Activated T-helper 17 cell treated with anti-CD3 and anti-CD28 coated beads, Interleukin-2, amount 50 U/mL, for 72 hours (primary cell): ENCODE measurements at regions not wholly inside any gene's neighbourhood (a gene's known extent, or its start where the extent isn't known, plus 50 kb on each side); places are given as distances from the start of the nearest gene placed in this dataset.

ENCODE experiments used
- ATAC-seq: fragments of 150-1000 bp; cut with Tn5 transposase; replicated peaks from 2 replicates; pipeline ENCODE4 v1.10.0; 2021; ENCODE audit warnings: mild to moderate bottlenecking, moderate library complexity
- H3K27ac Mint-ChIP-seq: one replicate; pipeline ENCODE4 v1.8.0; 2022; ENCODE audit warnings: mixed read lengths
- H3K27me3 Mint-ChIP-seq: one replicate; pipeline ENCODE4 v1.8.0; 2022; ENCODE audit warnings: mixed read lengths
- H3K36me3 Mint-ChIP-seq: one replicate; pipeline ENCODE4 v1.8.0; 2022; ENCODE audit warnings: low read depth, mild to moderate bottlenecking, mixed read lengths
- H3K4me1 Mint-ChIP-seq: one replicate; pipeline ENCODE4 v1.8.0; 2022; ENCODE audit warnings: mixed read lengths
- H3K4me3 Mint-ChIP-seq: one replicate; pipeline ENCODE4 v1.8.0; 2022; ENCODE audit warnings: mild to moderate bottlenecking, mixed read lengths
- H3K9me3 Mint-ChIP-seq: one replicate; pipeline ENCODE4 v1.8.0; 2022; ENCODE audit warnings: mixed read lengths

GRCh38 chr21:34022627-34023335 is 50.6 kb upstream of the MRPS6 start:
- Mint-ChIP-seq H3K9me3 (peaks cover 3% of the 10 kb centered on the region), H3K4me1 (peaks cover 5% of the 10 kb centered on the region), H3K36me3 (no peaks in the 10 kb centered on the region), H3K27ac (no peak overlapping the region), H3K27me3 (no peaks in the 10 kb centered on the region), H3K4me3 (no peak overlapping the region)
- ATAC-seq, result peak; percentile 92

GRCh38 chr21:34021726-34022125 is 51.7 kb upstream of the MRPS6 start:
- Mint-ChIP-seq H3K27me3 (no peaks in the 10 kb centered on the region), H3K27ac (no peak overlapping the region), H3K4me1 (peaks cover 9% of the 10 kb centered on the region), H3K4me3 (no peak overlapping the region), H3K9me3 (peaks cover 3% of the 10 kb centered on the region), H3K36me3 (no peaks in the 10 kb centered on the region)
- no peak for ATAC-seq

GRCh38 chr21:34020983-34021553 is 52.3 kb upstream of the MRPS6 start:
- H3K4me1 Mint-ChIP-seq, result peaks cover 9% of the 10 kb centered on the region
- ATAC-seq, result no peak
- H3K9me3 Mint-ChIP-seq, result peaks cover 3% of the 10 kb centered on the region
- no peak overlapping the region for H3K27ac Mint-ChIP-seq
- H3K4me3 Mint-ChIP-seq, result no peak overlapping the region
- no peaks in the 10 kb centered on the region for H3K27me3 Mint-ChIP-seq
- H3K36me3 Mint-ChIP-seq, result no peaks in the 10 kb centered on the region

GRCh38 chr21:34020005-34020847 is 53.2 kb upstream of the MRPS6 start:
- Mint-ChIP-seq H3K36me3 (no peaks in the 10 kb centered on the region), H3K9me3 (peaks cover 3% of the 10 kb centered on the region), H3K4me3 (no peak overlapping the region)

GRCh38 chr21:34019402-34019801 is 54.0 kb upstream of the MRPS6 start:
- Mint-ChIP-seq H3K4me1 (peaks cover 9% of the 10 kb centered on the region), H3K36me3 (no peaks in the 10 kb centered on the region), H3K9me3 (peaks cover 9% of the 10 kb centered on the region), H3K27ac (no peak overlapping the region), H3K4me3 (no peak overlapping the region), H3K27me3 (no peaks in the 10 kb centered on the region)
- ATAC-seq, result no peak

More at GRCh38 chr21:34020005-34020847, 53.2 kb upstream of the MRPS6 start:
- peaks cover 9% of the 10 kb centered on the region for H3K4me1 Mint-ChIP-seq
- ATAC-seq, result no peak
- no peak overlapping the region for H3K27ac Mint-ChIP-seq
- no peaks in the 10 kb centered on the region for H3K27me3 Mint-ChIP-seq

GRCh38 chr21:34018910-34019309 is 54.5 kb upstream of the MRPS6 start:
- no peak overlapping the region for H3K4me3 Mint-ChIP-seq
- peaks cover 9% of the 10 kb centered on the region for H3K9me3 Mint-ChIP-seq
- no peak overlapping the region for H3K27ac Mint-ChIP-seq
- no peaks in the 10 kb centered on the region for H3K36me3 Mint-ChIP-seq
- H3K27me3 Mint-ChIP-seq, result no peaks in the 10 kb centered on the region
- peaks cover 9% of the 10 kb centered on the region for H3K4me1 Mint-ChIP-seq
- ATAC-seq, result no peak

- Mint-ChIP-seq H3K27ac (no peak overlapping the region), H3K36me3 (no peaks in the 10 kb centered on the region)
- no peak for ATAC-seq
These were observed 55.2 kb upstream of the MRPS6 start for GRCh38 chr21:34018185-34018584.

GRCh38 chr21:34017039-34017961 is 56.1 kb upstream of the MRPS6 start:
- H3K9me3 Mint-ChIP-seq, result peaks cover 13% of the 10 kb centered on the region

More at GRCh38 chr21:34018185-34018584, 55.2 kb upstream of the MRPS6 start:
- Mint-ChIP-seq H3K4me1 (peaks cover 9% of the 10 kb centered on the region), H3K4me3 (no peak overlapping the region), H3K9me3 (peaks cover 9% of the 10 kb centered on the region), H3K27me3 (no peaks in the 10 kb centered on the region)

GRCh38 chr21:34012640-34013039 is 60.7 kb upstream of the MRPS6 start:
- H3K27me3 Mint-ChIP-seq, result no peaks in the 10 kb centered on the region
- H3K4me1 Mint-ChIP-seq, result peaks cover 10% of the 10 kb centered on the region
- ATAC-seq, result no peak
- H3K4me3 Mint-ChIP-seq, result no peak overlapping the region
- no peak overlapping the region for H3K27ac Mint-ChIP-seq
- peaks cover 12% of the 10 kb centered on the region for H3K36me3 Mint-ChIP-seq
- peaks cover 16% of the 10 kb centered on the region for H3K9me3 Mint-ChIP-seq

More at GRCh38 chr21:34017039-34017961, 56.1 kb upstream of the MRPS6 start:
- H3K36me3 Mint-ChIP-seq, result no peaks in the 10 kb centered on the region
- no peak overlapping the region for H3K4me3 Mint-ChIP-seq
- no peak overlapping the region for H3K27ac Mint-ChIP-seq
- H3K27me3 Mint-ChIP-seq, result no peaks in the 10 kb centered on the region
- peak; percentile 57 for ATAC-seq
- H3K4me1 Mint-ChIP-seq, result peaks cover 9% of the 10 kb centered on the region

- Mint-ChIP-seq H3K9me3 (peaks cover 16% of the 10 kb centered on the region), H3K4me3 (no peak overlapping the region), H3K36me3 (peaks cover 12% of the 10 kb centered on the region), H3K27ac (no peak overlapping the region), H3K4me1 (peaks cover 6% of the 10 kb centered on the region), H3K27me3 (no peaks in the 10 kb centered on the region)
- no peak for ATAC-seq
These were observed 61.7 kb upstream of the MRPS6 start for GRCh38 chr21:34011660-34012059.

GRCh38 chr21:34009193-34009592 is 64.2 kb upstream of the MRPS6 start:
- H3K27me3 Mint-ChIP-seq, result no peaks in the 10 kb centered on the region
- H3K9me3 Mint-ChIP-seq, result peaks cover 10% of the 10 kb centered on the region
- ATAC-seq, result peak; percentile 64
- H3K4me1 Mint-ChIP-seq, result peaks cover 6% of the 10 kb centered on the region
- H3K27ac Mint-ChIP-seq, result peak overlapping the region; percentile 93
- peaks cover 12% of the 10 kb centered on the region for H3K36me3 Mint-ChIP-seq
- peak overlapping the region; percentile 73 for H3K4me3 Mint-ChIP-seq

GRCh38 chr21:34008618-34009017 is 64.8 kb upstream of the MRPS6 start:
- Mint-ChIP-seq H3K36me3 (peaks cover 12% of the 10 kb centered on the region), H3K4me1 (peaks cover 6% of the 10 kb centered on the region), H3K27me3 (no peaks in the 10 kb centered on the region), H3K9me3 (peaks cover 10% of the 10 kb centered on the region), H3K4me3 (peak overlapping the region; percentile 73), H3K27ac (peak overlapping the region; percentile 93)
- peak; percentile 98 for ATAC-seq

- Mint-ChIP-seq H3K4me3 (no peak overlapping the region), H3K4me1 (peaks cover 6% of the 10 kb centered on the region), H3K9me3 (peaks cover 4% of the 10 kb centered on the region), H3K36me3 (peaks cover 12% of the 10 kb centered on the region), H3K27me3 (no peaks in the 10 kb centered on the region), H3K27ac (no peak overlapping the region)
- no peak for ATAC-seq
These were observed 66.7 kb upstream of the MRPS6 start for GRCh38 chr21:34006611-34007168.
